ENCODE measurements at regions not wholly inside any gene's neighbourhood (a gene's known extent, or its start where the extent isn't known, plus 50 kb on each side); places are given as distances from the start of the nearest gene placed in this dataset.

DNA sequence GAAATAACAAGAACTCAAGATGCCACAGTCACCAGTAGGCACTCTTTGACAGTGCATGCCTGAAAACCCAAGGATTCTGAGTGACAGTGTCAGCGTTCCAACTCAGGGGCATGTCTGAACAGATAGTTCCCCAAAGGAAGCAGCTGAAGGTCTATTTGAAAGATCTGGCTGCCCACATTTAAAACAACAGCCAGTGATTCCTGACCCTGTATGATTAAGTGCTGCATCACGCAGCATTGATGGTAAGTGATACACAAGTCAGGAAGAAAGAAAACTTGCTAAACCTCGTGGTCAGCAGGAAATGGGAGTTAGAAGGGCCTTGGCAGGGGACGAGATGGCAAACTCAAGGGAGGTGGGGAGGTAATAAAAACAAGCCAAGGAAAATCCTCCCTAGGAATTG is 1013.1 kb downstream of the TYW1 start:
- H3K27me3 ChIP-seq (replicated peaks; ENCODE audit: insufficient read depth), result no peaks in the 10 kb centered on the region
- DNase-seq (ENCODE audit: low spot score), result no peak
- H3K36me3 ChIP-seq, result no peaks in the 10 kb centered on the region
- no peaks in the 10 kb centered on the region for H3K4me1 ChIP-seq (replicated peaks)
- no peak overlapping the region for H3K4me3 ChIP-seq
- TF ChIP-seq, protein P1, sequence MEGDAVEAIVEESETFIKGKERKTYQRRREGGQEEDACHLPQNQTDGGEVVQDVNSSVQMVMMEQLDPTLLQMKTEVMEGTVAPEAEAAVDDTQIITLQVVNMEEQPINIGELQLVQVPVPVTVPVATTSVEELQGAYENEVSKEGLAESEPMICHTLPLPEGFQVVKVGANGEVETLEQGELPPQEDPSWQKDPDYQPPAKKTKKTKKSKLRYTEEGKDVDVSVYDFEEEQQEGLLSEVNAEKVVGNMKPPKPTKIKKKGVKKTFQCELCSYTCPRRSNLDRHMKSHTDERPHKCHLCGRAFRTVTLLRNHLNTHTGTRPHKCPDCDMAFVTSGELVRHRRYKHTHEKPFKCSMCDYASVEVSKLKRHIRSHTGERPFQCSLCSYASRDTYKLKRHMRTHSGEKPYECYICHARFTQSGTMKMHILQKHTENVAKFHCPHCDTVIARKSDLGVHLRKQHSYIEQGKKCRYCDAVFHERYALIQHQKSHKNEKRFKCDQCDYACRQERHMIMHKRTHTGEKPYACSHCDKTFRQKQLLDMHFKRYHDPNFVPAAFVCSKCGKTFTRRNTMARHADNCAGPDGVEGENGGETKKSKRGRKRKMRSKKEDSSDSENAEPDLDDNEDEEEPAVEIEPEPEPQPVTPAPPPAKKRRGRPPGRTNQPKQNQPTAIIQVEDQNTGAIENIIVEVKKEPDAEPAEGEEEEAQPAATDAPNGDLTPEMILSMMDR (IDR thresholded peaks at IDR 0.05), result no peak
- TF ChIP-seq POLR2A (IDR thresholded peaks at IDR 0.05) (no peak), POLR2AphosphoS5 (IDR thresholded peaks at IDR 0.05) (no peak)
- H3K27ac ChIP-seq, result no peak overlapping the region
- intact Hi-C loops (cut with DNase I), result no loop called here
- H3K9me3 ChIP-seq, result no peaks in the 10 kb centered on the region
- 22% methylated on average over 4 of the region's 4 CpGs for WGBS

DNA sequence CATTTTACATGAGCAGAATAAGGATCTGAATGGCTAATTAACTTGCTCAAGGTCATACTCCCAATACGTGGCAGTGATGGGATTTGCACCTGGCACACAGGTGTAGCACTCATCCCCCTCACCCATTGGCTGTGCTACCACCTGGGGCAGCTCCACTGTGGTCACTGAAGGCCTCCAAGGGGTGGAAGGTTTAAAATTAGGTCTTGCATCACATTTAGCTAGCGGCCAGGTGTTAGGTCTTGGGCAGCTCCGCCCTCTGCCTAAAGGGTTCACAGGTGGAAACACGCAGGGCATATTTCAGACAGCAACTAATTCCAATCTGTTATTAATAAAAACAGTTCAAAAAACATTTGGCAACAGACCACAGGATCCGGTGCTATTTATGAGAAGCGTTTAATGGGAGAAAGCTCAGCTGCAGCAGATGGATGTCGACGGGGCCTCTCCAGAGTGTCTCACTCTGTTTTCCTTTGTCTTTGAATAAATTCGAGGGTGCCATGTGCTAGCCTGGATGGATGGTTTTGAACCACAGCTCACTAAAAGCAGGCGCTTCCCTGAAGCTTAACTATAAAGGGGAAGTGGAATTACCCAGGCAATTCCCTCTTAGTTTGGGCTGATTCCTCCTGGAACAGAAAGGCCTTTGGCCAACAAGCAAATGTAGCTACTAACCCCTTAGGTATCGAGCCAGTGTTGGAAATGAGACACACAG is 1017.6 kb downstream of the TYW1 start:
- Histone ChIP-seq H3K27ac (no peak overlapping the region), H3K4me3 (no peak overlapping the region), H3K4me1 (replicated peaks) (no peaks in the 10 kb centered on the region), H3K9me3 (no peaks in the 10 kb centered on the region), H3K27me3 (replicated peaks; ENCODE audit: insufficient read depth) (no peaks in the 10 kb centered on the region), H3K36me3 (no peaks in the 10 kb centered on the region)
- WGBS, result 50% methylated on average over 11 of the region's 11 CpGs
- intact Hi-C loops (cut with DNase I), result no loop called here
- TF ChIP-seq POLR2AphosphoS5 (IDR thresholded peaks at IDR 0.05), result no peak
- TF ChIP-seq, protein P1 (IDR thresholded peaks at IDR 0.05), result no peak
- TF ChIP-seq POLR2A (IDR thresholded peaks at IDR 0.05), result no peak
- DNase-seq (ENCODE audit: low spot score), result no peak

DNA sequence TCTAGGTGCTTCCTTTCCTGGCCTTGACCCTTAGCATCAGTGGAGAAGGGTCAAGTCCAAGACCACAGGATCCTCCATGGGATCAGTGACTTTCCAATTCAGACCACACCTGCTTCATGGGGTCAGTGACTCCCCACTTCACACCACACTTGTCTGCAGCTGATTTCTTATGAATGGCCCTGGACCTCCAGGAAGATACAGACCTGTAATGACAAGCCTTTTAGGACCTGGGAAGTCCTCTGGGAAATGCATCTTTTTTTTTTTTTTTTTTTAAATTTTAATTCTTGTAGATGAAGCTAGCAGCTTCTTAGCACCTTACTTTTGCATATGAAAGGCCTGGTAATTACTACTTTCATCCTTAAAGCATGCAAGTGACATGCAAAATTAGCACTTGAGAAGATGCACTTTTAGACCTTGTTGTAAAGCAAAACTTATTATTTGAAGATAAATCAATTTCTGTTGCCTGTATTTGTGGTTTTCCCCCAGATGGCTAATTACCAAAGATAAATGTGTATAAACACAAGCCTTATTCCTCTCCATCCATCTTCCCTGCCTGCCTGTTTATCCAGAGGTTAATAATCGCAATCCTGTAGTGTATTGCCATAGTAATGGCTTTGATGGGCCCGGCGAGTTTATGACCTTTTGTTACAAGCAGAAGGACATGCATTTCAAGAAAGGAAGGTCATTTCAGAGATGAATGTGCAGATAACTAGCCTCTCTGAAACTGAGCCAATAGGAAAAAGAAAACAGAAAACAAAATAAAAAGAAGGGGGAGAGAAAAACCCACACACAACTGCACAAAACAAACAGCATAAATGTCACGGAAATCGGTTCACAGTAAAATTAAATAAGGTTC is 1018.7 kb downstream of the TYW1 start:
- no peaks in the 10 kb centered on the region for H3K36me3 ChIP-seq
- intact Hi-C loops (cut with DNase I), result no loop called here
- H3K9me3 ChIP-seq, result no peaks in the 10 kb centered on the region
- no peaks in the 10 kb centered on the region for H3K27me3 ChIP-seq (replicated peaks; ENCODE audit: insufficient read depth)
- DNase-seq (ENCODE audit: low spot score), result no peak
- no peak overlapping the region for H3K27ac ChIP-seq
- H3K4me3 ChIP-seq, result no peak overlapping the region
- no peaks in the 10 kb centered on the region for H3K4me1 ChIP-seq (replicated peaks)
- TF ChIP-seq POLR2AphosphoS5 (IDR thresholded peaks at IDR 0.05) (no peak), POLR2A (IDR thresholded peaks at IDR 0.05) (no peak)
- TF ChIP-seq, protein P1 (IDR thresholded peaks at IDR 0.05), result no peak
- WGBS, result 50% methylated on average over 5 of the region's 5 CpGs

DNA sequence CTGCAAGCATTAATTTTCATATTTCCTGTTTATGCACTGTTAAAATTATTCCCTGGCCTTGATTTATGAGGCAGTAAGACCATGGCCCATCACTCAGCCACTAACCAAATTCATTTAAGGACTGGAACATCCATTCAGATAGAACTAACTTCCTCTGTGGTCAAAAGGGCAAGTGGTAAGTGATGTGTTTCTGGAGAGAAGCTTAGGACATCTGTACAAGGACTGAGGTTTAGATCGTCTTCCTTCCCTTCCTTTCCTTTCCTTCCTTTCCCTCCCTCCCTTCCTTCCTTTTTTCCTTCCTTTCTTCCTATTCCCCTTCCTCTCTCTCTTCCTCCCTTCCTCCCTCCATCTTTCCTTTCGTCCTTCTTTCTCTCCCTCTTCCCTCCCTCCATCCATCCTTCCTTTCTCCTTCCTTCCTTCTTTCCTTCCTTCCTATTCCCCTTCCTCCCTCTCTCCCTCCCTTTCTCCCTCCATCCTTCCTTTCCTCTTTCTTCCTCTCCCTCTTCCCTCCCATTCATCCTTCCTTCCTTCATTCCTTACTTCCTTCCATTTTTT is 1019.4 kb downstream of the TYW1 start:
- Histone ChIP-seq H3K36me3 (no peaks in the 10 kb centered on the region), H3K27me3 (replicated peaks; ENCODE audit: insufficient read depth) (no peaks in the 10 kb centered on the region), H3K27ac (no peak overlapping the region), H3K4me1 (replicated peaks) (no peaks in the 10 kb centered on the region), H3K9me3 (no peaks in the 10 kb centered on the region), H3K4me3 (no peak overlapping the region)
- TF ChIP-seq, protein P1 (IDR thresholded peaks at IDR 0.05), result no peak
- no peak for TF ChIP-seq POLR2AphosphoS5 (IDR thresholded peaks at IDR 0.05)
- no peak for TF ChIP-seq POLR2A (IDR thresholded peaks at IDR 0.05)
- 70% methylated on average over 2 of the region's 2 CpGs for WGBS
- no peak for DNase-seq (ENCODE audit: low spot score)
- intact Hi-C loops (cut with DNase I), result no loop called here
